ENCODE measurements at regions not wholly inside any gene's neighbourhood (a gene's known extent, or its start where the extent isn't known, plus 50 kb on each side); places are given as distances from the start of the nearest gene placed in this dataset.
"Not testable (repeated sequence)": the region's sequence is repeated elsewhere in the genome, so short reads cannot be mapped to it uniquely, and the experiment has no call there.

GRCh38 chr13:18710673-18711072 lies 471.0 kb downstream of the TUBA3C start:
- TF ChIP-seq CTCF, POLR2AphosphoS5 (IDR thresholded peaks at IDR 0.05): not testable (repeated sequence)
